ENCODE measurements at regions not wholly inside any gene's neighbourhood (a gene's known extent, or its start where the extent isn't known, plus 50 kb on each side); places are given as distances from the start of the nearest gene placed in this dataset.

DNA sequence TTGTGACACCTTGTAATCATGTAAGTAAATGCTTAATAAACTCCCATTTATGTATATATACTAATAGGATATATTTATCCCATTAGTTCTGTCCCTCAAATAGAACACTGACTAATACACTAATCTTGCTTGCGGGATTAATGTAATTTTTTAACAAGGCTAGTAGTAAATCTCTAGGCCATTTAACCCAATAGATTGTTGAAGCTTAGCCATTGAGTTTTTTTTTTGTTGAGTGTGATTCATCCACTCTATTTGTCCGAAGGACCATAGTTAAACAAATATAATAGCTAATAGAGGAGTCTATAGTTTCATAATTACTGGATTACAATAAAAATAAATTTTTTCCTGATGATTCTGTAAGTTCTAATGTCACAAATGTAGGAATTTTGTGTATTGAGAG lies 474.4 kb downstream of the CDH9 start (continued):
- TF ChIP-seq NR2C2 (IDR thresholded peaks at IDR 0.05; ENCODE audit: borderline replicate concordance, control insufficient read depth, insufficient read length, low read depth): no peak
- TF ChIP-seq MEF2A (IDR thresholded peaks at IDR 0.05; ENCODE audit: insufficient read depth, low read depth, low read length): no peak
- no peak for TF ChIP-seq FOXK2 (IDR thresholded peaks at IDR 0.05)
- TF ChIP-seq ZNF24 (IDR thresholded peaks at IDR 0.05): no peak

DNA sequence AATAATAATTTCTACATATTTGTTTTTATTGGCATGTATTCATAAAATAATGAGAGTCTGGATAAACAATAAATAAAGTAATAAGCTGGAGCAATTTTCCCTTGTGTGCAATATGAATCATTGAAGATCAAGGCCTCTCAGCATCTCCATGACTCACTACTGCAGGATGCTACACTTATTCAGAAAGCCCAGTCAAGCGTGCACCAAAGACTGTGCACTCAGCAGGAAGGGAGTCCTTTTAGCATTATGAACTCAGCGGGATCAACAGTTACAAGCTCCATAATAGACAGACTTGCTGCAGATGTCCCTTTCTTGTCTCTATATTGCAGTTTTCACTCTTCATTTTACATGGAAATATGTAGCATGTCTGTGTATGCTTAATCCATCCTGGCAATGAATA lies 485.3 kb downstream of the CDH9 start:
- ChIA-PET RAD21 (ENCODE audit: unreplicated experiment) (no interaction called here), SMC1A (ENCODE audit: uncharacterized antibody, unreplicated experiment) (no interaction called here), POLR2A (interaction anchor here (0.5 kb wide), 1 partner anchor 29 kb away, joined by 3 read pairs; no protein-coding TSS in a partner anchor), CTCF (no interaction called here)
- H3K9me3 ChIP-seq (replicated peaks; ENCODE audit: control insufficient read depth, insufficient read depth, low read length): no peaks in the 10 kb centered on the region
- intact Hi-C loops (cut with micrococcal nuclease; ENCODE audit: unreplicated experiment) (no loop called here), in situ Hi-C loops (cut with MboI) (no loop called here)
- no TSS peak for BruUV-seq (replicated peaks)
- TF ChIP-seq FOS (IDR thresholded peaks at IDR 0.05; ENCODE audit: borderline replicate concordance, extremely low read depth, insufficient read length): no peak
- TF ChIP-seq, protein P1, sequence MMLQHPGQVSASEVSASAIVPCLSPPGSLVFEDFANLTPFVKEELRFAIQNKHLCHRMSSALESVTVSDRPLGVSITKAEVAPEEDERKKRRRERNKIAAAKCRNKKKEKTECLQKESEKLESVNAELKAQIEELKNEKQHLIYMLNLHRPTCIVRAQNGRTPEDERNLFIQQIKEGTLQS (IDR thresholded peaks at IDR 0.05; ENCODE audit: borderline replicate concordance, extremely low read depth, low read depth, low read length): no peak
- TF ChIP-seq SUZ12 (IDR thresholded peaks at IDR 0.05; ENCODE audit: unreplicated experiment): no peak
- TF ChIP-seq PAX8 (IDR thresholded peaks at IDR 0.05): no peak
- TF ChIP-seq, protein P2, sequence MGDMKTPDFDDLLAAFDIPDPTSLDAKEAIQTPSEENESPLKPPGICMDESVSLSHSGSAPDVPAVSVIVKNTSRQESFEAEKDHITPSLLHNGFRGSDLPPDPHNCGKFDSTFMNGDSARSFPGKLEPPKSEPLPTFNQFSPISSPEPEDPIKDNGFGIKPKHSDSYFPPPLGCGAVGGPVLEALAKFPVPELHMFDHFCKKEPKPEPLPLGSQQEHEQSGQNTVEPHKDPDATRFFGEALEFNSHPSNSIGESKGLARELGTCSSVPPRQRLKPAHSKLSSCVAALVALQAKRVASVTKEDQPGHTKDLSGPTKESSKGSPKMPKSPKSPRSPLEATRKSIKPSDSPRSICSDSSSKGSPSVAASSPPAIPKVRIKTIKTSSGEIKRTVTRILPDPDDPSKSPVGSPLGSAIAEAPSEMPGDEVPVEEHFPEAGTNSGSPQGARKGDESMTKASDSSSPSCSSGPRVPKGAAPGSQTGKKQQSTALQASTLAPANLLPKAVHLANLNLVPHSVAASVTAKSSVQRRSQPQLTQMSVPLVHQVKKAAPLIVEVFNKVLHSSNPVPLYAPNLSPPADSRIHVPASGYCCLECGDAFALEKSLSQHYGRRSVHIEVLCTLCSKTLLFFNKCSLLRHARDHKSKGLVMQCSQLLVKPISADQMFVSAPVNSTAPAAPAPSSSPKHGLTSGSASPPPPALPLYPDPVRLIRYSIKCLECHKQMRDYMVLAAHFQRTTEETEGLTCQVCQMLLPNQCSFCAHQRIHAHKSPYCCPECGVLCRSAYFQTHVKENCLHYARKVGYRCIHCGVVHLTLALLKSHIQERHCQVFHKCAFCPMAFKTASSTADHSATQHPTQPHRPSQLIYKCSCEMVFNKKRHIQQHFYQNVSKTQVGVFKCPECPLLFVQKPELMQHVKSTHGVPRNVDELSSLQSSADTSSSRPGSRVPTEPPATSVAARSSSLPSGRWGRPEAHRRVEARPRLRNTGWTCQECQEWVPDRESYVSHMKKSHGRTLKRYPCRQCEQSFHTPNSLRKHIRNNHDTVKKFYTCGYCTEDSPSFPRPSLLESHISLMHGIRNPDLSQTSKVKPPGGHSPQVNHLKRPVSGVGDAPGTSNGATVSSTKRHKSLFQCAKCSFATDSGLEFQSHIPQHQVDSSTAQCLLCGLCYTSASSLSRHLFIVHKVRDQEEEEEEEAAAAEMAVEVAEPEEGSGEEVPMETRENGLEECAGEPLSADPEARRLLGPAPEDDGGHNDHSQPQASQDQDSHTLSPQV (IDR thresholded peaks at IDR 0.05): no peak
- no peak for TF ChIP-seq JUNB (IDR thresholded peaks at IDR 0.05)
- no peak overlapping the region for H3K27ac ChIP-seq (ENCODE audit: control insufficient read depth, insufficient read depth)
- no peaks in the 10 kb centered on the region for H3K4me1 ChIP-seq (ENCODE audit: control insufficient read depth, insufficient read depth, low read length)
- no peaks in the 10 kb centered on the region for H3K27me3 ChIP-seq (replicated peaks in 1 of 2; ENCODE audit: control insufficient read depth in 2 of 2, insufficient read depth in 2 of 2, low read length in 1 of 2)
- no peak overlapping the region for H3K9ac ChIP-seq (ENCODE audit: control insufficient read depth, insufficient read depth, low read length)
- H2AFZ ChIP-seq (ENCODE audit: control insufficient read depth, low read depth, low read length): no peak overlapping the region
- no peaks in the 10 kb centered on the region for H3K36me3 ChIP-seq (ENCODE audit: control insufficient read depth in 2 of 2, insufficient read depth in 2 of 2, low read length in 1 of 2)
- H4K20me1 ChIP-seq (ENCODE audit: control insufficient read depth, insufficient read depth): no peaks in the 10 kb centered on the region
- FAIRE-seq (no peak), ATAC-seq (no peak), DNase-seq (ENCODE audit: low read depth, low spot score) (no peak)
- 68% methylated on average over 2 of the region's 2 CpGs for WGBS (ENCODE audit: insufficient coverage, insufficient replicate concordance, low lambda C conversion rate, missing lambda C conversion rate)
- H3K4me2 ChIP-seq (ENCODE audit: control insufficient read depth, insufficient read depth): no peak overlapping the region
- no peaks in the 10 kb centered on the region for H3K79me2 ChIP-seq (ENCODE audit: control insufficient read depth, insufficient read depth, low read length)
- no peak overlapping the region for H3K4me3 ChIP-seq
